Bronchial epithelial cell (primary cell): ENCODE measurements at regions not wholly inside any gene's neighbourhood (a gene's known extent, or its start where the extent isn't known, plus 50 kb on each side); places are given as distances from the start of the nearest gene placed in this dataset.
A peak's percentile ranks its signal among the peaks of the same experiment; 100 is the strongest.

Experiments
- DNase-seq: peaks from one replicate; pipeline ENCODE4 v3.0.0-alpha.2; 2010; ENCODE audit warnings: low read depth
- FAIRE-seq: peaks from 2 replicates; lab custom pipeline; 2011; peaks lifted over from hg19 to GRCh38; lab: Jason Lieb, UNC
- H3K27me3 ChIP-seq: 2 replicates; pipeline ENCODE4 v1.5.1; 2011; ENCODE audit warnings: low read length; ENCODE audit not compliant: control insufficient read depth, insufficient read depth
- H3K36me3 ChIP-seq: 2 replicates; pipeline ENCODE4 v1.5.1; 2011; ENCODE audit warnings: low read length; ENCODE audit not compliant: control insufficient read depth, insufficient read depth
- H3K4me3 ChIP-seq: 2 replicates; pipeline ENCODE4 v1.5.1; 2011; ENCODE audit warnings: mild to moderate bottlenecking, low read depth, low read length, control low read depth
- TF ChIP-seq, protein P1 (sequence below): IDR thresholded peaks from 2 replicates; pipeline ENCODE4 v1.5.1; 2011; ENCODE audit warnings: mild to moderate bottlenecking, moderate library complexity, low read length, control low read depth, inconsistent platforms; ENCODE audit not compliant: insufficient read depth, severe bottlenecking

DNA sequence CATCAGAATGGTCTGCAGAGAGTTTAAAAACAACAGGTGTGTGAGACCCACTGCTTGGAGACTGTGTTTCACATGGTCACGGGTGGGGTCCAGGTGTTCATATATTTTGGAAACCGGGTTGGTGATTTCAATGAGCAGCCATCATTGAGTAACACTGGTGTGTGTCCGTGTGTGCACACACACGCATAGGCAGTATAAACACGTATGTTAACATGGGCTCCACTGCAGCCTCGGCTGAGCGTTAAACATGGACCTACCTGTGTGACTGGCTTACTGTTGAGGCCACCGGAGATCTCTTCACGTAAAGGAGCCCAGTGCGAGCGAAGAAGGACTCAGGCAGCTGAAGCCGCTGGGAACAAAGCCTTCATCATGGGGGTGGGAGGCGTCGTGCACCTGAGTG, 56.9 kb upstream of the TLR3 start:
- peak; percentile 68 for FAIRE-seq
- H3K4me3 ChIP-seq = no peak overlapping the region
- TF ChIP-seq, protein P1, sequence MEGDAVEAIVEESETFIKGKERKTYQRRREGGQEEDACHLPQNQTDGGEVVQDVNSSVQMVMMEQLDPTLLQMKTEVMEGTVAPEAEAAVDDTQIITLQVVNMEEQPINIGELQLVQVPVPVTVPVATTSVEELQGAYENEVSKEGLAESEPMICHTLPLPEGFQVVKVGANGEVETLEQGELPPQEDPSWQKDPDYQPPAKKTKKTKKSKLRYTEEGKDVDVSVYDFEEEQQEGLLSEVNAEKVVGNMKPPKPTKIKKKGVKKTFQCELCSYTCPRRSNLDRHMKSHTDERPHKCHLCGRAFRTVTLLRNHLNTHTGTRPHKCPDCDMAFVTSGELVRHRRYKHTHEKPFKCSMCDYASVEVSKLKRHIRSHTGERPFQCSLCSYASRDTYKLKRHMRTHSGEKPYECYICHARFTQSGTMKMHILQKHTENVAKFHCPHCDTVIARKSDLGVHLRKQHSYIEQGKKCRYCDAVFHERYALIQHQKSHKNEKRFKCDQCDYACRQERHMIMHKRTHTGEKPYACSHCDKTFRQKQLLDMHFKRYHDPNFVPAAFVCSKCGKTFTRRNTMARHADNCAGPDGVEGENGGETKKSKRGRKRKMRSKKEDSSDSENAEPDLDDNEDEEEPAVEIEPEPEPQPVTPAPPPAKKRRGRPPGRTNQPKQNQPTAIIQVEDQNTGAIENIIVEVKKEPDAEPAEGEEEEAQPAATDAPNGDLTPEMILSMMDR = no peak
- no peak for DNase-seq
- no peaks in the 10 kb centered on the region for H3K36me3 ChIP-seq
- H3K27me3 ChIP-seq = no peaks in the 10 kb centered on the region

DNA sequence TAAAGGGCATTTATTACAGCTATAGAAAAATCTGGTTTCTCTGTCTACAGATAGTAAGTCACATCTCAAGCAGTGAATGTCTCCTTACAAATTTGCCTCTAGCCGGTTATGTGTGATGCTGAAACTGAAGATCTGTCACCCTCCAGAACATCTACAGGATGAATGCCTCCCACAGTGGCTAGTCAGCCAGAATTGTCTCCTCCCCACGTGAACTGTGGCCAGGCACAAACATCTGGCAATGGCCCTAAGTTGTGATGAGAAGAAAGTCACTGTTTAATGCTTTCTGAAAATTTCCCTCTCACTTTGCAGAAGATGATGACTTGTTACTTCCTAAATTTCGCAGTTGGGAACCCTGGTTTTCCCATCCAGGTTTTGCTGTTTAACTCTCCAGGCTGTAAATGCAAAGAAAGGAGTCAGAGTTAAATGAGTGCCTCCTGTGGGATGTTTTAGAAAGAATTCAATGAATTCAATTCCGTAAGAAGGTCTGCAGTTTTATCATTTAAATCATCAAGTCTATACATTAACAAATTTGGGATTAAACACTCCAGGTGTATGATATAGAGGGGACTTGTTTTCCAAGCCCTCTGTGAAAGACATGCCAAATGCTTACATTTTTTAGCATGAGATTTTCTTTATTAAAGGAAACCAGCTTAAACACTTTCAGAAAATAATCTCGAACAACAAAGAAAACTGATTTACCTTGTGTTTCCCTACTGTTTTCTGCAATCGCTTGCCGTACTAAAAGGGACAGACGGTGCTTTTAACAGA, 55.4 kb upstream of the TLR3 start:
- no peak for DNase-seq
- Histone ChIP-seq H3K4me3 (no peak overlapping the region), H3K27me3 (no peaks in the 10 kb centered on the region), H3K36me3 (no peaks in the 10 kb centered on the region)
- FAIRE-seq = no peak
- TF ChIP-seq, protein P1 = no peak

DNA sequence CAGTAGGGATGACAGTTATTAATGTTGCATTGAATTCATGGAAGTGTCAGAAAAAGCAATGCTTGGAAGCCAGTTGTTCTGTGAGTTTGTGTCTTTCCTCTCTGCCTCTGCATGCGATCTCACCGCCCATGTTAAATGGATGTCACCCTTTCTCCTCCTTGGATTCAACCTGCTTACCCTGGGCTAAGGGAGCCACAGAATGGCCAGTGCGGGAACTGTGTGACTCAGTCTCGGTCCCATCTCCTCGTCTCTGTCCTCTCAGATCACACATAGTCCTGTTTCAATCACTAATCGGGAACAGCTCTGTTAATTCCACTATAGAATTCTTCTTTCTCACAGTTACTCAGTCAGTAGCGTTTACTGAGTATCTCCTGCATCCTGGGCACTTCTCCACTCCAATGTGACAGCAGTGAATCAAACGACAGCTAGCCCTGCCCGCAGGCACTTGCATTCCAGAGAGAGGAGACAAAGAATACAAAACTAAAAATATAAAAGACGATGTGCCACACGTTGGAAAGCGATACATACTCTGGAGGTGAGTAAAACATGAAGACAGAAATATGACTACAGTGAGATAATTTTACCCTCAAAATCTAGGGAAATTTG, 53.6 kb upstream of the TLR3 start:
- H3K27me3 ChIP-seq = no peaks in the 10 kb centered on the region
- no peaks in the 10 kb centered on the region for H3K36me3 ChIP-seq
- TF ChIP-seq, protein P1 = no peak
- FAIRE-seq (no peak), DNase-seq (no peak)
- H3K4me3 ChIP-seq = no peak overlapping the region

DNA sequence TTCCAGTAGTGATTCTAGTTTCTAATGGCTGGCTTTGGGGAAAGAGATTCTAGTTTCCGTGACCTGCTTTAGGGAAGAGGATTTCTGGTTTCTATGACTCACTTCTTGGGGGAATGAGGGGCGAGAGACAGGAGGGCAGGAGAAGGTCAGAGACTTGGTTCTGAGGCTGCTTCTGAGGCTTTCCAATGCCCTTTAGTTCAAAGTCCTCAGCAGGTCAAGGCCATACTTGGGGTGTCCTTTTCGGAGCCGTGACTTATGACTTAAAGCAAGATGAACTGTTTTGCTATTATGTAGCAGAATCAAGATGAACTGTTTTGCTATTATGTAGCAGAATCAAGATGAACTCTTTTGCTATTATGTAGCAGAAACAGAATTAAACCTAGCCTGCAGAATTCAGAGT, 52.2 kb upstream of the TLR3 start:
- H3K27me3 ChIP-seq = no peaks in the 10 kb centered on the region

DNA sequence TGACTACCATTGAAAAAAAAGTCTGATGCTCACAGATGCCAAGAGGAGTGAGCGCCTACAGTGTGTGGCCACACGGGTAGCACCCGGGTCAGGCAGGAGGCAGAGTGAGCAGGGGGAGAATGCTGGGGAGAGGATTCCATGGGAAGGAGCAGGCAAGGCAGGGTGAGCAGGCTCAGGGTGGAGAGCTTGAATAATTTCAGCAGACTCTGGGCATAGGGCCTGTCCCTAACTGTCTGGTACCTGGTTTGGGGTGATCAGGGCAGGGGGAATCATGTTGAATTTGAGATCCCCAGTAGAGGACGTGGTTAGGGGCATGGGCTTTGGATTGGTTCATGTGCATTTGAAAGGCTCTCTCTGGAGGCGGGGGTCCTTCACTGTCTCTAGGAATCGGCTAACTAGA, 51.2 kb upstream of the TLR3 start:
- no peaks in the 10 kb centered on the region for H3K27me3 ChIP-seq
- FAIRE-seq (no peak), DNase-seq (no peak)
- no peak overlapping the region for H3K4me3 ChIP-seq
- H3K36me3 ChIP-seq = no peaks in the 10 kb centered on the region
- TF ChIP-seq, protein P1 = no peak

More for the DNA sequence above, 52.2 kb upstream of the TLR3 start:
- no peak for DNase-seq
- no peak for FAIRE-seq
- TF ChIP-seq, protein P1 = no peak
- Histone ChIP-seq H3K4me3 (no peak overlapping the region), H3K36me3 (no peaks in the 10 kb centered on the region)
